Endothelial cell (in vitro differentiated cells): ENCODE measurements at regions not wholly inside any gene's neighbourhood (a gene's known extent, or its start where the extent isn't known, plus 50 kb on each side); places are given as distances from the start of the nearest gene placed in this dataset.

Source experiments
- DNase-seq: peaks from one replicate; pipeline ENCODE4 v3.0.0; 2021; ENCODE audit warnings: low spot score
- H3K27ac Mint-ChIP-seq: one replicate; pipeline ENCODE4 v1.8.0; 2021; ENCODE audit warnings: mixed read lengths, inconsistent platforms; ENCODE audit not compliant: unreplicated experiment
- H3K27me3 Mint-ChIP-seq: one replicate; pipeline ENCODE4 v1.8.0; 2021; ENCODE audit warnings: mild to moderate bottlenecking, moderate library complexity, mixed read lengths, inconsistent platforms; ENCODE audit not compliant: unreplicated experiment
- H3K36me3 Mint-ChIP-seq: one replicate; pipeline ENCODE4 v1.8.0; 2021; ENCODE audit warnings: mild to moderate bottlenecking, low read depth, mixed read lengths, inconsistent platforms; ENCODE audit not compliant: unreplicated experiment
- H3K4me1 Mint-ChIP-seq: one replicate; pipeline ENCODE4 v1.8.0; 2021; ENCODE audit warnings: mild to moderate bottlenecking, mixed read lengths, inconsistent platforms; ENCODE audit not compliant: unreplicated experiment
- H3K4me3 Mint-ChIP-seq: one replicate; pipeline ENCODE4 v1.8.0; 2021; ENCODE audit warnings: mild to moderate bottlenecking, mixed read lengths, inconsistent platforms; ENCODE audit not compliant: unreplicated experiment
- H3K9me3 Mint-ChIP-seq: one replicate; pipeline ENCODE4 v1.8.0; 2021; ENCODE audit warnings: mixed read lengths, inconsistent platforms; ENCODE audit not compliant: unreplicated experiment
- TF ChIP-seq, protein P1 (sequence below): fragments of 200-600 bp; sonication (generic); IDR thresholded peaks from one replicate; pipeline ENCODE4 v1.5.0; 2021; ENCODE audit warnings: antibody characterized with exemption; ENCODE audit not compliant: unreplicated experiment

DNA sequence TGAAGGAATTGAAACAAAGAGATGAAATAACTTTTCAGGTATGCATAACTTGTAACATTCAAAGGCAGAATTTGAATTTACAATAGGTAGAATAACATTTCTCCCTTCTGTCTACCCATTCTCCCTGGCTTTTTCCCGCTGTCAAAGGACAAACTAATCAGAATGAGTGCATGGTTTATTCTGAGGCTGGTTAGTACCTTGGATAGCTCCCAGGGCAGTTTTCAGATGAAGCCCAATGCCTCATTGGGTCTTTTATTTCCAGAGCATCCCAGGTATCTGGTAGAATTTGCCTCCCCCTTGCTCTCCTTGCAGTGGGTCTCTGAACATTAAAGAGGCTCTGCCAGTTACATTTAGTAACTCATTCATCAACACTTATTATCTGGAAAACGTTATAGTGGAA, 665.5 kb downstream of the BCKDHB start:
- Mint-ChIP-seq H3K27ac (no peak overlapping the region), H3K27me3 (no peaks in the 10 kb centered on the region), H3K9me3 (no peaks in the 10 kb centered on the region), H3K4me3 (no peak overlapping the region), H3K36me3 (no peaks in the 10 kb centered on the region), H3K4me1 (no peaks in the 10 kb centered on the region)
- DNase-seq = peak; percentile 49
- TF ChIP-seq, protein P1, sequence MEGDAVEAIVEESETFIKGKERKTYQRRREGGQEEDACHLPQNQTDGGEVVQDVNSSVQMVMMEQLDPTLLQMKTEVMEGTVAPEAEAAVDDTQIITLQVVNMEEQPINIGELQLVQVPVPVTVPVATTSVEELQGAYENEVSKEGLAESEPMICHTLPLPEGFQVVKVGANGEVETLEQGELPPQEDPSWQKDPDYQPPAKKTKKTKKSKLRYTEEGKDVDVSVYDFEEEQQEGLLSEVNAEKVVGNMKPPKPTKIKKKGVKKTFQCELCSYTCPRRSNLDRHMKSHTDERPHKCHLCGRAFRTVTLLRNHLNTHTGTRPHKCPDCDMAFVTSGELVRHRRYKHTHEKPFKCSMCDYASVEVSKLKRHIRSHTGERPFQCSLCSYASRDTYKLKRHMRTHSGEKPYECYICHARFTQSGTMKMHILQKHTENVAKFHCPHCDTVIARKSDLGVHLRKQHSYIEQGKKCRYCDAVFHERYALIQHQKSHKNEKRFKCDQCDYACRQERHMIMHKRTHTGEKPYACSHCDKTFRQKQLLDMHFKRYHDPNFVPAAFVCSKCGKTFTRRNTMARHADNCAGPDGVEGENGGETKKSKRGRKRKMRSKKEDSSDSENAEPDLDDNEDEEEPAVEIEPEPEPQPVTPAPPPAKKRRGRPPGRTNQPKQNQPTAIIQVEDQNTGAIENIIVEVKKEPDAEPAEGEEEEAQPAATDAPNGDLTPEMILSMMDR = no peak

GRCh38 chr6:80769106-80769505, 662.6 kb downstream of the BCKDHB start:
- no peak for DNase-seq
- H3K27ac Mint-ChIP-seq = no peak overlapping the region

GRCh38 chr6:80767808-80768207, 661.3 kb downstream of the BCKDHB start:
- no peak for DNase-seq
- Mint-ChIP-seq H3K9me3 (no peaks in the 10 kb centered on the region), H3K36me3 (no peaks in the 10 kb centered on the region), H3K4me3 (no peak overlapping the region), H3K27me3 (no peaks in the 10 kb centered on the region), H3K27ac (no peak overlapping the region), H3K4me1 (no peaks in the 10 kb centered on the region)
- TF ChIP-seq, protein P1 = no peak

More at GRCh38 chr6:80769106-80769505, 662.6 kb downstream of the BCKDHB start:
- Mint-ChIP-seq H3K36me3 (no peaks in the 10 kb centered on the region), H3K4me3 (no peak overlapping the region), H3K9me3 (no peaks in the 10 kb centered on the region), H3K4me1 (no peaks in the 10 kb centered on the region), H3K27me3 (no peaks in the 10 kb centered on the region)
- TF ChIP-seq, protein P1 = no peak

DNA sequence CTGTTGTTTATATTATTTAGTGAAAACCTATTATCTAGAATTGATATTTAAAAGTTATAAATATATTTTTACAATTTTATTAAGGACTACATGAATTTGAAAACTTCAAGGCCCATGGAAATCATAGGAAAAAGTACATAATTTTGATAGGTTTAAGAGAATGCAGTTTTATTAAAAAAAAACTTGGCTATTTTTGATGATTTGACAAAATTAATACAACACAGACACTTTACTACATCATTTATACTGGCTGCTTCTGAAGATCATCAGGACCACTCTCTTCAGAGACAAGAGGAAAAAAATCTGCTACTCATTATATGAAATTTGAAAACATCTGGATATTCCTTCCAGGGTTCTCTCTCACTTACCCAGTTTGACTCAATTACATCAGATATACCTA, 637.7 kb downstream of the BCKDHB start:
- no peak for DNase-seq
- no peaks in the 10 kb centered on the region for H3K36me3 Mint-ChIP-seq
- H3K4me1 Mint-ChIP-seq = no peaks in the 10 kb centered on the region
- no peaks in the 10 kb centered on the region for H3K27me3 Mint-ChIP-seq
- no peak overlapping the region for H3K27ac Mint-ChIP-seq
- H3K4me3 Mint-ChIP-seq = no peak overlapping the region
- no peaks in the 10 kb centered on the region for H3K9me3 Mint-ChIP-seq
- TF ChIP-seq, protein P1 = no peak

DNA sequence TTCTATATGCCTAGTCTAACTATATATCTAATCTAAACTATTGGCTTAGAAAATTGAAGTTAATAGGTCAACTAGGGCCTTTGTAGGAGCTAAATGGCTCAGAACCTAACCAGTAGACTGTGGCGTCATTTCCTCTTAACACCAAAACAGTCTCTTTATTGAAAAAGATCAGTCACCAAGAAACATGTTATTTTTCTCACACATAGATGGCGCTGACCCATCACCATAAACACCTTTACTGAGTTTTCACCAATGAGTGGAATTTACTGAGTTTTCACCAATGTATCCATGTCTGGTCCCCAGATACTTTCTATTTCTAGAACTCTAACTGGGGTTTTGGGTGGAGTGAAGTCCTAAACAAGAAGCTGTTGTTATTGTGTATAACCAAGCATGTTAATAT, 636.0 kb downstream of the BCKDHB start:
- Mint-ChIP-seq H3K27me3 (no peaks in the 10 kb centered on the region), H3K9me3 (no peaks in the 10 kb centered on the region), H3K4me3 (no peak overlapping the region), H3K4me1 (no peaks in the 10 kb centered on the region), H3K27ac (no peak overlapping the region), H3K36me3 (no peaks in the 10 kb centered on the region)
- TF ChIP-seq, protein P1 = peak; percentile 54
- peak; percentile 10 for DNase-seq
